ENCODE measurements at regions not wholly inside any gene's neighbourhood (a gene's known extent, or its start where the extent isn't known, plus 50 kb on each side); places are given as distances from the start of the nearest gene placed in this dataset.
"Not testable (repeated sequence)": the region's sequence is repeated elsewhere in the genome, so short reads cannot be mapped to it uniquely, and the experiment has no call there.

DNA sequence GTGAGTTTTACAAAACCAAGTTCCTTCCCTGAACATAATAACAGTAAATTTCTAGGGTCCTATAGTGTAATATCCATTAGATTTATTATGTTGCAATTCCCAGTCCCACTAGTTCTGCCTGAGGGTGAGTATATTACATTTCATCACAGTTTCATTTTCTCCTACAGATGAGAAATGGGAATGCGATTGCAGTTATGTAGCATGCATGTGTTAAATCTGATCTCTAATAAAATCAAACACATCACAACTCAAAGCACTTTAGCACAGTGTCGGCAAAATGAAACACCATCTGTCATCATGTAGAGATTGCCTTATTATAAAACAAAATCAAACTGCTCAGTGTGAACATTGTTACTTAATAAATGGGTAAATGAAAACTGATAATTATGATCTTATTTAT is 180.5 kb upstream of the TOX3 start:
- peak; percentile 27 to 38 for DNase-seq

DNA sequence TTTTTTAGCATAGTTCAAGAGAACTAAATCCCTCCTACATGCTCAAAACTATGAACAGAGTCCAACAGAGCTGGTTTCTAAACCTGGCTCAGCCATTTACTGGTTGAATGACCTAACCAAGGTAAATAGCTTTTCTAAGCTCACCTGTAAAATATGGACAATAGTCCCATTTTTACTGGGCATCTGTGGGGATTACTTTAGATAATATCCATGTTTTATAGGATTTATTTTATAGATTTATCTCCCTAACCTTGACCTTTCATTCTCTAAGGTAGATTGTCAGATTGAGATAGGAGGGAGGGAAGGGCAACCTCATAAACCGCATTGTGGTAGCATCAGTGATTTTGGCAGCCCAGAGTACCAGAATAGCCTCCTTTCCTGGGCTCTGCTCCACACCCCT is 178.5 kb upstream of the TOX3 start:
- no peak for DNase-seq

DNA sequence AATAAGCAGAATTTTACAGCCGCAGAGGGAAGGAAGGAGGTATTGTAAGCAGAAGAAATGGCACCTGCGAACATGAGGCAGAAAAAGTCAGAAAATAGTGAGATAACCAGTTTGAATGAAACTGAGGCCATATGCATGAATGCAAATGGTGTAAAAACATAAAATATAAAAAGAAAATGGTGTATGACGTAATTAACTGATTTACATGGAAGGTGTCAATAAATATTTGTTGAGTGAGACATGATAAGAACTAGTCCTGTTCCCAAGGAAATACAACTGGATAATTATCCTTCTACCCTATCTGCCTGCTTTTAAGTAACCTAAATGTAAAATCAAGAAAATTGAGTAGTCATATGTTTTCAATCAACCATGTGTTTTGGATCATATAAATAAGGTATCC is 178.1 kb upstream of the TOX3 start:
- no peak for DNase-seq

DNA sequence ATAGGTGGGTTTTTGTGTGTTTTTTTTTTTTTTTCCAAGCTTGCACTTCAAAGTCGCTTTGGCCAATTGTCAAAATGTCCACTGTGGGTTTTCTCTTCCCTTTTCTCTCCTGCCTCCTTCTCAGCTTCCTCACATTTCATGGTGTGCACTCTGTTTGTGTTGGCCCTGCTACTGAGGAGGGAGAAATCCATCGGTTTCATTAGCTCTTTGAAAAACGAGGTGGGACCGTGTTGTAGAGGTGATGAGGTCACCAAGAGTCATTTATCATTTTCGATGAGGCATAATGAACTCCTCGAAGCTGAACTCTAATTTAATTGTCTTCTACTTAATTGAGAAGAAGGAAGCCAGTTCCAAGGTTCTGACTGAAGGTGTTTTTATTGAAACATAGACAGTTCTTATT is 174.4 kb upstream of the TOX3 start:
- DNase-seq = no peak

DNA sequence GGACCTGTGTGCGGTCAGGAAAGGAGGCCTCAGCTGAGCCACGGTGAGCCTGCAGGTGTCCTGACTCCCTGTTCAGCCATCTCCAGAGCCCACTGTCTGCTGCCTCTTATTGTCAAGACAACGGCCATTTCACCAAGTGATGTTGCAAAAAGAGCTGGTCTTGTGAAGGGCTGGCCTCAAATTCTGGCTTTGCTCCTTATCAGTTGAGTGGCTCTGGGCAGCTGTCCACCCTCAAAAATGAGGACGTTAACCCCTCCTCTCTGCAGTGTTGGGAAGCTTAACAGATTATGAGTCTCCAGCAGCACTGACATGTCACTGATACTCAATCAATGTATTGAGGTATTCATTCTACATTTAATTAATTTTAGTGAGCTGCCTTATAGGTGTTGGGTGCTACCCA is 171.1 kb upstream of the TOX3 start:
- no peak for DNase-seq

DNA sequence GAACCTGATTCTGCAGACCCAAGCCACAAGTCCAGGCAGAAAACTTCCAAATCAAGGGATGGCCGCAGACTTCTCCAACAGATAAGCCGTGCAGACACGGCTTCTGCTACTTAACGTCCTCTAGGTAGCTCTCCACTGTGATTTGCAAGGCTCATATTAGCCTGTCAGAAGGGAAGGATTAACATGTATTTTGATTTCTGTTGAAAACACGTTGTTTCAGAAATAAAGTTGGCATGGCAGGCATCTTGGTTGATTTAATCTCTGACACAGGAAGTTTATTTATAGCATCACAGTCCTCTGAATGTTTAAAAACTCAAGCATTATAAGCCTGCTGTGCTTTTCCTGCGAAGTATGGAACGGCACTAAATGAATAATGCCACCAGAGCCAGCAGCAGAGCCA is 166.8 kb upstream of the TOX3 start:
- no peak for DNase-seq

DNA sequence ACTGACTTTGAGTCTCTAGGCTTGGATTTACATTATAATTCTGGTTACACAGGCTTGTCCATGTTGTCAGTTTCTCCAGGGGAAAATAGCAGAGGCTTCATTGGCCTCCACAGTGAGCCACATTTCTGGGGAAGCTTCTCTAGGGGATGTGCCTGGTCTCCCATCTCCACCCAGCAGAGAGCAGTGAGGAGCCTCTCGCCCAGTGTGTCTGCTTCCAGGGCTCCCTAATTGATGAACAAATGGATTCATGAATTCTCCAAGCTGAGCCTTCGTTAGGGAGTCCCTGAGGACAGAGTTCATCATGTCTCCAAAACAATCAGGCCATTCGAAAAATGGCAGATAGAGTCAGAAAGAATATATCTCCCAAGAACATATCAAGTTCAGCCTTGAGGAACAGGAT is 162.4 kb upstream of the TOX3 start:
- DNase-seq = no peak

DNA sequence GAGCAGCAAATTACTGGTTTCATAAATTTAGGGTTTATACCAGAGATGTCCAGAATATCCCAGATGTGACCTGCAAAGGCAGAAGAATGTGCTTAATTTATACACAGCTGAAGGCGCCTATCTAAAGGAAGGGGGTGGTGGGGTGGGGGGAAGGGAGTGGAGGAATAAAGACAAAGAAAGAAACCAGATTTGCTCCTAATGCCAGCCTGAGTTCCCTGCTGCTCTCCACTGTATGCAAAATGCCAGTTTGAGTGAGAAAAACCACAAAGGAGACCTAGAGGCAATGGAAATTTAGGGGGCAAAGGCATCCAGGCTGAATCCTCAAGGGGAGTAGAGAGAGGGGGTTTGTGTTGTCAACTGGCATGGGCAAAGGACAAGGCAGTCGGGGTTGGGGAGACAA is 161.5 kb upstream of the TOX3 start:
- DNase-seq = no peak

DNA sequence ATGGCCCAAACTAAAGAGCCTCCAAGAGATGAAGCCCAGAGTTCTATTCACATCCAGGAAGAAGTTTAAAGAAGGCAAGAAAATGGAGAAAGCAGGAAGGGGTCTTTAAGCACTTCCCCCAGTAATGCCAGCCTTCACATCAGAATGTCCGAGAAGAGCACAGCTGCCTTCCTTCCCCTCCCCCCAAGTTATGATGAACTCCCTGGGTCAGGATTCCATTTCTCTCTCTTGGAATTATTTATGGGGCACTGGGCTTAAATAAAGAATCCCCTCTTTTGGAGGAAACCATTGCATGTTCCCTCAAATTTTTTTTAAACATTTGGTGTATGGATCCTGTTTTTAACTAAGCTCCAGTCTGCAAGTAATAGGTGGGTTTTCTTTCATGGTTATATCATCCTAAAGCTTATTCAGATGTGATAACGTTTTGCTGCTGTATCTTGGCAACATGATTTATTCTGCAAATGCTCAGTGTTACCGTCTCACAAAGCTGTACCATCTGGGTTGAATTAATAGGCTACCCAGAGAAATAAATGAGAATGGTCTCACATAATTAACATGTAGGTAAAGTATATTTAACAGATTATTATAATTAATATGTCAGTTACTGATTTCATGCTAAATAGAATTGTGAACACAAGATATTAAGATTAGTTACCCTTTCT is 160.9 kb upstream of the TOX3 start:
- no peak for DNase-seq

DNA sequence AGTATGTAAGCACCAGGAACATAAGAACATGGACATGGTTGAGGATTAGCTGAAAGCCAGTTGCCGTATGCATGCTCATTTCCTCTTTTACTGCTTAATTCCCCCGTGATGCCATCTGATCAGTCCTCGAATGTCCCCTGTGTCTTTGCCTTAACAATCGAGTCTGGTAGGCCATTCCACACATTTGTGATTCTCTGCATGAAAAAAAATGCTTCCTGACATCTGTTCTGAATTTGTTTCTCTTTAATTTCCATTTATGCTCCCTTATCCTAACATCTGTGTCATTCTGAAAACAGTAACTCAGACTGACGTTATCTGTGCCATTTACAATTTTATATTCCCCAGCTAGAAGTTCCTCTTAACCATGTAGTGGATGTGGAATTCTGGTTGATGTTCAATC is 158.2 kb upstream of the TOX3 start:
- DNase-seq = no peak

DNA sequence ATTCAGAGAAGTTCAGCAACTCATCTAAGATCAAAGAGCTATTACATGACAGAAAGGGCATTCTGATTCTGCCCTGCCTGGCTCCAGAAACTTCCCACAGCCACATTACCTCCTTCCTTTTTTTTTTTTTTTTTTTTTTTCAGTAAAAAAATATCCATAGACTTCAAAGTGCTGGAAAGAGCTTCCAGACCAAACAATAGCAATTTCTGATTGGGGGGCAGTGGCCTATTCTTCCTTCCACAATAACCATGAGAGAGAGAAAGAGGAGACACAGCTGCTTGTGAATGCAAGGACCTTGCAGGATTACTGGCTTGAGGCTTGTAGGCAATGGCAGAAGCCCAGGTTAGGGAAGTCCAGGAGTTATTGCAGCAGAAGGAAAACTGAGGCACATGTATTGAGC is 151.0 kb upstream of the TOX3 start:
- DNase-seq = no peak

DNA sequence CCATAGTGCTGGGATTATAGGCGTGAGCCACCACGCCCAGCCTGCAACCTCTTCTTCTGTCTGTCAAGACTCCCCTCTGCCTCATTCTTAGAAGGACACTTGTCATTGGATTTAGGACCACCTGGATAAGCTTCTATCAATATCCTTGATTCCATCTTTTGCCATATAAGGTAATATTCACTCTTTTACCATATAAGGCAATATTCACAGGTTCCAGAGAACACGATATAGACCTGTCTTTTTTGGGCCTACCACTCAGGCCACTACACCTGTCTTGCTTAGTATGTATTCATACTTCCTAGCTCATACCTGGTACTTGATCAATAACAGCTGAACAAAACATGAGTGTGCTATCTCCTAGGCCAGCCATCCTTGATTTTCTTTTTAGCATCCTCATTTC is 149.2 kb upstream of the TOX3 start:
- DNase-seq = no peak

DNA sequence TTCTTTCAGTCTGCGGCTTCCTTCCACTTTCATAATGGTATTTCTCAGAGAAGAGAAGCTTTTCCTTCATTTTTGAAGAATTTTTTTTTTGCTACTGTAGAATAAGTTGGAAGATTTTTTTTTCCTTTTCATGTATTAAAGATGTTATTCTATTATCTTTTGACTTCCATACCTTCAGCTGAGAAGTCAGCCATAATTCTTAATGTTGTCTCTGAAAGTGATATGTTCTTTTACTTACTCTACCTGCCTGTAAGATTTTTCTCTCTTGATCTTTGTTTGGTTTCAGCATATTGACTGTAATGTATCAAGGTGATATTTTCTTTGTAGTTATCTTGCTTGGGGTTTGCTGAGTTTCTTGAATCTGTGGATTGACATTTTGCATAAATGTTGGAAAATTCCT is 143.5 kb upstream of the TOX3 start:
- DNase-seq = no peak

DNA sequence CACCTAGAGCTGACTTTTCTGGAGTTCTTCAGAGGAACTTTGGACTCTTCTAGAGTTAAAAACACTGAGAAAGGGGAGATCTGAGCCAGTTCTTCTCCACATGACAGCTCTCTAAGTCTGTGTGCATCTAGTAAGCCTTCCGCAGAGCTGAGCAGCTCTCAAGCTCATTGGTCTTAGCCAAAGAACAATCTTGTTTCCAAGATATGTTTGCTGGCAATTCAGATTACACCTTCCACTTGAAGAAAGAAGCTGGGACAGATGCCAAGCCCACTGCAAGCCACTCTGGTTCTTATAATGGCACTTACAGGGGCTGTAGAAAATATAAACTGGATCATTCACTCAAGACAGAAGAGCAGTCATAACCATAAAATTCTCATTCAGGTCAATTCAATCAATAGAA is 134.1 kb upstream of the TOX3 start:
- no peak for DNase-seq

DNA sequence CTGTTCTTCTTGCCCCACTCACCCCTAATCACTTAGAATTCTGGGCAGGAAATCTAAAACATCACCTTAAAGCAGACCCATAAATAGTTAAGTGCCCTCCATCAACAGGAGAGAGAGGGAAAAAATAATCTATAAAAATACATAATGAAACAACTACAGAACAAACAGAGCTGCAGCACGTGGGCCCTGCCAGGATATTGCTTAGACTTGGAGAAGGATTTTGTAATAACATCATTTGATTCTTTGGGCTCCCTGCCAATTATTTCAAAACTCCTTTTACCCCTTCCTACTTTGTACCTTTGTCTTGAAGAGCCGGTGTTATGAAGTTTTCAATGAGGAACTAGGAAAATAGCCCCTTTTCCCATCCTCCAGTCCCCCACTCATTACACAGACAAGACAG is 130.6 kb upstream of the TOX3 start:
- no peak for DNase-seq

DNA sequence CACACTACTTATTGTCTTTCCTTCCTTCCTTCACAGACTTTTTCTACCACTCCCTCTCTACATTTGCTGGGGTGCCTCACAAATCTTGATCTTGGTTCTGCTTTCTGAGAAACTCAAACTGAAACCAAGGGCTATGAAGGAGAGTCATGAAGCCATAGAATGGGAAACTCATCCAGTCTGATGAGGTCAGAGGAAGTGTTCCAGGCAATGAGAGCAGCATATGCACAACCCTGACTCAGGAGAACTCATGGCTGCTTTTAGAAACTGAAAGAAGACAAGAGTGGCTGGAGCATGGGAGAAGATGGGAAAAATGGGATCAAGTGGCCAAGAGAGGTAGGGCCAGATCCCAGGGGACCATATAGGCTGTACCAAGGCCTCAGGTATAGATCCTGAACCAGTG is 130.0 kb upstream of the TOX3 start:
- DNase-seq = no peak

DNA sequence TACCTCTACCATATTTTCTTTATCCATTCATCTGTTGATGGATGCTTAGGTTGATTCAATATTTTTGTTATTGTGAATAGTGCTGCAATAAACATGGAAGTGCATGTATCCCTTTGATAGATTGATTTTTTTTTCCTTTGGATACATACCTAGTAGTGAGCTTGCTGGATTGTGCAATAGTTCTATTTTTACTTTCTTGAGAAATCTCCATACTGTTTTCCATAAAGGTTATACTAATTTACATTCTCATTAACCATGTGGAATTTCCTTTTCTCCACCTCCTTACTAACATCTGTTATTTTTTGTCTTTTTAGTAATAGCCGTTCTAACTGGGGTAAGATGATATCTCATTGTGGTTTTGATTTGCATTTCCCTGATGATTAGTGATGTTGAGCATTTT is 124.6 kb upstream of the TOX3 start:
- DNase-seq = no peak

DNA sequence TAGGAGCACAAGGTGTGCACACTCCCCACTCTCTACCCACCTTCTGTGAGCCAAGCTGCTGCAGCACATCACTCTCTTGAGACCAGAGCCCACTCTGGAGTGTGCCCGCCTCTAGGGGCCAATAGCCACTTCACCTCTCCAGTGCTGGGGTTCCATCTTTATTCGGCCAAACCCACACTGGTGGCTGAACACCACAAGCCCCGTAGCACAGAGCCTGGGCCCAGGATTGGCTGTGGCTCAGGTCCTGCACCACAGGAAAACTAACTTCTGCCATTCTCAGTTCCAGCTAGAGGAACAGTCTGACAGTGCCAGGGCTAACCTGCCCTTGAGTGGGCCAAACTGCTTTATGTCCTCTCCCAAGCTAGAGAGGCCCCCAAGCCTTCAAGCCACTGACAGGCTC is 111.0 kb upstream of the TOX3 start:
- DNase-seq = no peak

DNA sequence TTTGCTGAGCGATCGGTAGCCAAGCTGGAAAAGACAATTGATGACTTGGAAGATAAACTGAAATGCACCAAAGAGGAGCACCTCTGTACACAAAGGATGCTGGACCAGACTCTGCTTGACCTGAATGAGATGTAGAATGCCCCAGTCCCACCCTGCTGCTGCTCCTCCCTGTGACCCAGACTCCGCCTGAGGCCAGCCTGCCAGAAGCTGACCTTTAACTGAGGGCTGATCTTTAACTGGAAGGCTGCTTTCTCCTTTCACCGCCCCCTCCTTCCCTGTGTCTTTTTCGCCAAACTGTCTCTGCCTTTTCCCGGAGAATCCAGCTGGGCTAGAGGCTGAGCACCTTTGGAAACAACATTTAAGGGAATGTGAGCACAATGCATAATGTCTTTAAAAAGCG is 109.0 kb upstream of the TOX3 start:
- DNase-seq = not testable (repeated sequence)

DNA sequence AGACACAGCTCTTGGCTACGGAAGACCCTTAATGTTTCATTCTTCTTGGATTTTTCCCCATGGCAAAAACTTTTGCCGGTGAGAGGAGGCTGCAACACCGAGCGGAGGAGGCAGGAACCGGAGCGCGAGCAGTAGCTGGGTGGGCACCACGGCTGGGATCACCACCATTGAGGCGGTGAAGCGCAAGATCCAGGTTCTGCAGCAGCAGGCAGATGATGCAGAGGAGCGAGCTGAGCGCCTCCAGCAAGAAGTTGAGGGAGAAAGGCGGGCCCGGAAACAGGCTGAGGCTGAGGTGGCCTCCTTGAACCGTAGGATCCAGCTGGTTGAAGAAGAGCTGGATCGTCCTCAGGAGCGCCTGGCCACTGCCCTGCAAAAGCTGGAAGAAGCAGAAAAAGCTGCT is 108.2 kb upstream of the TOX3 start:
- not testable (repeated sequence) for DNase-seq

DNA sequence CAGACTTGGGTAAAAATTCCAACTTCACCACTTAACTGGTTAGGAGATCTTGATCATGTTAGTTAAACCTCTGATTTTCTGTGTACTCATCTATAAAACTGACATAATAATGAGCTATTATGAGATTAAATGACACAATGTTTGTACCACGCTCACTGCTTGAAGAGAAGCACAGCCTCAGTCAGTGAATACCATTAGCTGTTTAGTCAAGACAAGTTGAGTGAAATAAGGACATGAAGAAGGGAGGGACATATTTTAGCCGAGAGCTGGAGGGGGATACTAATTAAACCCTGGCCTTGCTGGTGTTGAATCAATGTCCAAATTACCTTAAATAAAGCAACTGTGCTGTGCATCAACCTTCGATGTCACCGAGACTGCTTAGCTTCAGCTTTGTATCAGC is 105.1 kb upstream of the TOX3 start:
- DNase-seq = no peak

DNA sequence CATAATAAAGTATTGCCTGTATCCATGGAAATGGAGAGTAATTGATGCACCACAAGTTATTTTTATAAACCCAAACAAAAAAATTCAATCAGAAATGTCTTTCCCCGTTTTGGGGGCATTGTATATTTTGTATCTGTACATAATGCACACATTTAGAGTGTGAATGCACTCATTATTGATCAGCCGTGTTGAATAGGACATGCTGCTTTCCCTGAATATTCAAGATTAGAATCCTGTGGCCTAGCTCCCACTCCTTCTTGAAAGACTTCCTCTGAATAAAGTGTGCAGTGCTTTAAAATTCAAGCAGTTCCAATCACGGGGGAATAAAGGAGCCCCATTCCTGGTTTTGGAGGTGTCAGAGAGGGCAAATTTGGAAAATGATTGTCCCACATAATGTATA is 103.8 kb upstream of the TOX3 start:
- DNase-seq = no peak

DNA sequence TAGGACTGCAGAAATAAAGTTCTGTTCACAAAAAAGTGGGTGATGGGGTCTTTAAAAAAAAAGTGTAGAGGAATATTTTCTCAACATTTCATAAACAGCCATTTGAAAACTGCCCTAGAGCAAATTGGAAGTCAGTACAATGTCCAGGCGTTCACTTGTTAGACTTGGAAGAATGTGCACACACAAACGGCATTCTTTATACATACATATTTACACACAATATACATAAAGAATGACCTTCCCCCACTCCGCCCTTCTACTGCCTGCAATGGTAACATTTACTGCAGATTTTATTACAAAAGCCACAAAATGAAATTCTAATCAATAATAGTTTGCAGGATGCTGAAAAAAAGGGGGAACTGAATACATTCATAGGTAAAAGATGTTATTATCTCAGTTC is 103.4 kb upstream of the TOX3 start:
- DNase-seq = no peak

DNA sequence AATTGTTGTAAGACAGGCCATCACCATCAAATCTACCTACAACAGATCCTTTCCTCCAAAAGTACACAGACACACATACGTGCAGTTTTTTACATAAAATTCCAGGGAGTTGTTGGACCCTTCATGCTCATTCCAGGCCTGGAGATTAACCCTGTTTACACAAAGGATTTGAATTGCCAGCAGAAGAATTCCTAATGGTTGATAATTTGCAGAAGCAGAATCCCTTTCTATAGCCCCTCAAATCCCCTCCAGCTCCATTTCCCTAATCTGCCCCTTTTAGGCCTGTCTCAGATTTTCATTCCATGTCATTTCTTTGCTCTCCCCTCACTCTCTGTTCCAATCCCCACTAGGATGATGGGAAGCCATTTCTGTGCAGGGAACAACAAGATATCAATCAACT is 102.9 kb upstream of the TOX3 start:
- no peak for DNase-seq

DNA sequence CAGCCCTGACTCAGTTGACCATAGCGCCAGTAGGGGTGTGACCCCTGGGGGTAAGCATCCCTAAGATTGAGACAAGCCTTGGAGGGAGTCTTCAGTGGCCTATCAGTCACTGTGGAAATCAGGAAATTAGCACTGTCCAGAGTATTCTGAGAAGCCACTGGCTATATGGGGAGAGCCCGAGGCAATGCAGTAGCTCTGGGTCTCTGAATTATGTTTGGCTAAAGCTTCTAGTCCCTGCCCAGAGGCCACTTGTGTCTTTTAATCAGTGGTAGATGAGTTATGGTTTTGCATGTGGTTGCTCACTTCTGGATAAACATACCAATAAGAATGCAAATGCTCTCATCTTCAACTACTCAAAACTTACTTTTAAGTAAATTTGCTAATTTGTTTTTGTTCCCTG is 100.6 kb upstream of the TOX3 start:
- DNase-seq = no peak

DNA sequence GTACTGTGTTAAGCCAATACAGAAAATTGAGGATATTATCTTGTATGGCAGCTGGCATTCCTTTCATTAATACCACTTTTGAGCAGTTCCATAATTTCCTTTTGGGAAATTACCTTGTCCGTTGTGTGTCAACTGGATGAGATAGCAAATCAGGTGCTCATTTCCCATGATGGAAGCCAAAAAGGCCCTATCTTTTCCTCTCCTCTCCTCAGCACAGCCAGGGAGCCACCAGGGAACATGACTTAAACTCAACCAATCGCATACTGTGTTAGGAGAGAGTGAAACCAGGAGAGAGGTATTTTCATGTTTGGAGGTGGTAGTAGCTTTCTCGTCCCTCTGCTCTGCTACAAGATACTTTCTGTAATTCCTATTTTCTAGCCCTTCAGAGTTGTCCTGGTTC is 96.1 kb upstream of the TOX3 start:
- DNase-seq = no peak
